Breast epithelium (tissue), 4 donors: ENCODE measurements at regions not wholly inside any gene's neighbourhood (a gene's known extent, or its start where the extent isn't known, plus 50 kb on each side); places are given as distances from the start of the nearest gene placed in this dataset.

ENCODE experiments used
- DNase-seq, 2 donors: peaks; one replicate each; pipeline ENCODE4 v3.0.0-alpha.2; 2019; ENCODE audit warnings: low spot score in 2 of 2
- H3K27ac ChIP-seq, 2 donors: fragments of 200-600 bp; sonication (generic) in 1 of 2; one replicate each; pipeline ENCODE4 v1.5.1; 2016 to 2019; ENCODE audit warnings: mild to moderate bottlenecking in 1 of 2
- H3K27me3 ChIP-seq, 2 donors: fragments of 200-600 bp; sonication (generic) in 1 of 2; one replicate each; pipeline versions ENCODE4 v1.5.1 to v1.6.0; 2017 to 2019; ENCODE audit warnings: control low read depth in 1 of 2, mild to moderate bottlenecking in 1 of 2
- H3K36me3 ChIP-seq: fragments of 200-600 bp; one replicate; pipeline ENCODE4 v1.5.1; 2019
- H3K4me1 ChIP-seq, 2 donors: fragments of 200-600 bp; sonication (generic); one replicate each; pipeline ENCODE4 v1.5.1; 2016 to 2019; ENCODE audit warnings: control low read depth in 1 of 2
- H3K4me3 ChIP-seq, 3 donors: fragments of 200-600 bp; sonication (generic); 1 replicate in 2 of 3; 2 replicates in 1 of 3; pipeline ENCODE4 v1.5.1; 2016 to 2019; ENCODE audit warnings: mild to moderate bottlenecking in 3 of 3, moderate library complexity in 2 of 3
- H3K9me3 ChIP-seq, 2 donors: fragments of 200-600 bp; sonication (generic) in 1 of 2; one replicate each; pipeline ENCODE4 v1.5.1; 2016 to 2019; ENCODE audit warnings: control low read depth in 1 of 2
- CTCF ChIP-seq, 3 donors: fragments of 450-650 bp; IDR thresholded peaks; one replicate each; pipeline ENCODE4 v1.5.1; 2016 to 2017; ENCODE audit warnings: antibody characterized with exemption in 3 of 3, mild to moderate bottlenecking in 3 of 3, moderate library complexity in 3 of 3
- POLR2A ChIP-seq: fragments of 450-650 bp; IDR thresholded peaks from one replicate; pipeline ENCODE4 v1.6.1; 2016; ENCODE audit warnings: antibody characterized with exemption, mild to moderate bottlenecking, moderate library complexity
- POLR2AphosphoS5 ChIP-seq, 3 donors: sonication (generic); formaldehyde crosslinking; IDR thresholded peaks; one replicate each; pipeline ENCODE4 v1.6.1; 2017; ENCODE audit warnings: antibody characterized with exemption in 3 of 3
- intact Hi-C: fragments of 100-400 bp; cut with DNase I; formaldehyde crosslinking; loops from one replicate; pipeline ENCODE4 v1.15.1; 2023; ENCODE audit warnings: low total_unique reads

- Histone ChIP-seq H3K4me3 (no peak overlapping the region), H3K27ac (no peak overlapping the region), H3K4me1 (peaks cover 0 to 3% of the 10 kb centered on the region in 2 donors), H3K27me3 (no peaks in the 10 kb centered on the region), H3K36me3 (no peaks in the 10 kb centered on the region), H3K9me3 (no peaks in the 10 kb centered on the region)
- intact Hi-C loops: no loop called here
- DNase-seq: no peak
- TF ChIP-seq POLR2A: no peak
- TF ChIP-seq POLR2AphosphoS5 (IDR thresholded peaks at IDR 0.05): no peak
- no peak for TF ChIP-seq CTCF (IDR thresholded peaks at IDR 0.05)
These were observed 152.6 kb downstream of the COL6A3 start for GRCh38 chr2:237261327-237261726.

- intact Hi-C loops: no loop called here
- no peaks in the 10 kb centered on the region for H3K9me3 ChIP-seq
- peak overlapping the region in 1 of 2 donors; percentile 55 for H3K27ac ChIP-seq
- H3K36me3 ChIP-seq: no peaks in the 10 kb centered on the region
- TF ChIP-seq CTCF (IDR thresholded peaks at IDR 0.05): no peak
- TF ChIP-seq POLR2AphosphoS5 (IDR thresholded peaks at IDR 0.05): peak in 2 of 3 donors; percentile 16 to 82
- H3K27me3 ChIP-seq: no peaks in the 10 kb centered on the region
- no peaks in the 10 kb centered on the region for H3K4me1 ChIP-seq
- no peak overlapping the region for H3K4me3 ChIP-seq
- no peak for DNase-seq
These were observed 150.9 kb downstream of the COL6A3 start for GRCh38 chr2:237262838-237263771.

GRCh38 chr2:237264480-237265219 is 149.3 kb downstream of the COL6A3 start:
- Histone ChIP-seq H3K27ac (no peak overlapping the region), H3K4me1 (no peaks in the 10 kb centered on the region), H3K4me3 (no peak overlapping the region), H3K36me3 (no peaks in the 10 kb centered on the region), H3K27me3 (no peaks in the 10 kb centered on the region), H3K9me3 (no peaks in the 10 kb centered on the region)
- no peak for DNase-seq
- intact Hi-C loops: no loop called here
- TF ChIP-seq CTCF (IDR thresholded peaks at IDR 0.05) (no peak), POLR2AphosphoS5 (IDR thresholded peaks at IDR 0.05) (no peak)

GRCh38 chr2:237268004-237268708 is 145.8 kb downstream of the COL6A3 start:
- H3K4me3 ChIP-seq: no peak overlapping the region
- H3K27me3 ChIP-seq: no peaks in the 10 kb centered on the region
- no peak for TF ChIP-seq POLR2A
- TF ChIP-seq CTCF (IDR thresholded peaks at IDR 0.05): no peak
- no peak for TF ChIP-seq POLR2AphosphoS5 (IDR thresholded peaks at IDR 0.05)
- no peak for DNase-seq
- H3K36me3 ChIP-seq: no peaks in the 10 kb centered on the region
- intact Hi-C loops: no loop called here
- H3K4me1 ChIP-seq: no peaks in the 10 kb centered on the region
- H3K9me3 ChIP-seq: no peaks in the 10 kb centered on the region
- H3K27ac ChIP-seq: no peak overlapping the region
